ENCODE measurements at regions not wholly inside any gene's neighbourhood (a gene's known extent, or its start where the extent isn't known, plus 50 kb on each side); places are given as distances from the start of the nearest gene placed in this dataset.

DNA sequence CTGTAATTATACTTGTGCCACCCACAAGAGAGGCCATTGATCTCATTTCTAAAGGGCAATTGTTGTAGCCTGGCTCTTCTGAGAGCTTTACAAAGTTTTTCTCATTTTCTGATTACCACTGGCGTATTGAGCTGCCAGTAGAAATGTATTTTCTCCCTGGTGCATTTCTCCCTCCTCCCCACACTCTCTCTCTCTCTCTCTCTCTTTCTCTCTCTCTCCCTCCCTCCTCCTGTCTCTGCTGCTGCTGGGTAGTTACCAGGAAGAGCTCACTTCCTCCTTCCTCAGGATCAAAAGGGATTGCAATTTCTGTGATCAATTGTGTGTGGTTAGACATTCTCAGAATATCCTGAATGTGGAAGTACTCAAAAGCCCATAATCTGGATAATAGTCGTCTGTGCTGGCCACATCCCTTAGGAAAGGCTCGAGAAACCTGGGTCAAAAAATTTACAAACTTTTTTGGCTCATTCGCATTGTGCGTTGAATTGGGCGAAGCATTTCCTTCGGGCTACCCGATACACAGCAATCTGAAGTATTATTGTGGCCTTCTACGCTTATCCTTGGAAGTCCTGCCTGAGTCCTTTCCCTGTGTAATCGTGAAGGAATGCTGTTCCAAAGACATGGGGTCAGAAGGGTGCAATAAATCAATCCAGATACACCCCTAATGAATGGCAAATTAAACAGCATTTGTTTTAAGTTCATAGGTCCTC, 254.8 kb downstream of the MSRB3 start:
- TF ChIP-seq, protein P1, sequence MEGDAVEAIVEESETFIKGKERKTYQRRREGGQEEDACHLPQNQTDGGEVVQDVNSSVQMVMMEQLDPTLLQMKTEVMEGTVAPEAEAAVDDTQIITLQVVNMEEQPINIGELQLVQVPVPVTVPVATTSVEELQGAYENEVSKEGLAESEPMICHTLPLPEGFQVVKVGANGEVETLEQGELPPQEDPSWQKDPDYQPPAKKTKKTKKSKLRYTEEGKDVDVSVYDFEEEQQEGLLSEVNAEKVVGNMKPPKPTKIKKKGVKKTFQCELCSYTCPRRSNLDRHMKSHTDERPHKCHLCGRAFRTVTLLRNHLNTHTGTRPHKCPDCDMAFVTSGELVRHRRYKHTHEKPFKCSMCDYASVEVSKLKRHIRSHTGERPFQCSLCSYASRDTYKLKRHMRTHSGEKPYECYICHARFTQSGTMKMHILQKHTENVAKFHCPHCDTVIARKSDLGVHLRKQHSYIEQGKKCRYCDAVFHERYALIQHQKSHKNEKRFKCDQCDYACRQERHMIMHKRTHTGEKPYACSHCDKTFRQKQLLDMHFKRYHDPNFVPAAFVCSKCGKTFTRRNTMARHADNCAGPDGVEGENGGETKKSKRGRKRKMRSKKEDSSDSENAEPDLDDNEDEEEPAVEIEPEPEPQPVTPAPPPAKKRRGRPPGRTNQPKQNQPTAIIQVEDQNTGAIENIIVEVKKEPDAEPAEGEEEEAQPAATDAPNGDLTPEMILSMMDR (IDR thresholded peaks at IDR 0.05; ENCODE audit: extremely low read depth in 1 of 2, insufficient read depth in 1 of 2, low read depth in 1 of 2, low read length in 2 of 2) = no peak
- peak; percentile 77 for TF ChIP-seq GATA2 (IDR thresholded peaks at IDR 0.05; ENCODE audit: insufficient read depth, insufficient read length, low read depth, low read length)
- TF ChIP-seq EZH2 (IDR thresholded peaks at IDR 0.05; ENCODE audit: borderline replicate concordance, low read depth, low read length, severe bottlenecking) = no peak
- TF ChIP-seq, protein P2, sequence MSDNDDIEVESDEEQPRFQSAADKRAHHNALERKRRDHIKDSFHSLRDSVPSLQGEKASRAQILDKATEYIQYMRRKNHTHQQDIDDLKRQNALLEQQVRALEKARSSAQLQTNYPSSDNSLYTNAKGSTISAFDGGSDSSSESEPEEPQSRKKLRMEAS (IDR thresholded peaks at IDR 0.05; ENCODE audit: insufficient read depth, insufficient read length) = no peak
- peak; percentile 70 for TF ChIP-seq POLR2AphosphoS5 (IDR thresholded peaks at IDR 0.05; ENCODE audit: insufficient read depth, low read depth, low read length)
- TF ChIP-seq POLR2A (IDR thresholded peaks at IDR 0.05; ENCODE audit: low read depth, low read length) = peak; percentile 37
